H9 (cell line): ENCODE measurements at regions not wholly inside any gene's neighbourhood (a gene's known extent, or its start where the extent isn't known, plus 50 kb on each side); places are given as distances from the start of the nearest gene placed in this dataset.

Experiments used
- DNase-seq: peaks from one replicate; pipeline ENCODE4 v3.0.0-alpha.2; 2017
- H2AFZ ChIP-seq: one replicate; pipeline ENCODE4 v1.6.1; 2013; ENCODE audit warnings: mild to moderate bottlenecking, low read length, control low read depth, moderate library complexity
- H2AK5ac ChIP-seq: 2 replicates; pipeline ENCODE4 v1.6.1; 2013; ENCODE audit warnings: low read length, control low read depth, mixed read lengths; ENCODE audit not compliant: insufficient read length
- H2BK120ac ChIP-seq: one replicate; pipeline ENCODE4 v1.6.1; 2013; ENCODE audit warnings: low read depth, mild to moderate bottlenecking, low read length, control low read depth, inconsistent platforms; ENCODE audit not compliant: poor library complexity, severe bottlenecking
- H2BK12ac ChIP-seq: 2 replicates; pipeline ENCODE4 v1.6.1; 2013; ENCODE audit warnings: low read length, control low read depth, mixed read lengths, low read depth; ENCODE audit not compliant: insufficient read length
- H2BK15ac ChIP-seq: 2 replicates; pipeline ENCODE4 v1.6.1; 2013; ENCODE audit warnings: low read depth, low read length, control low read depth
- H2BK20ac ChIP-seq: one replicate; pipeline ENCODE4 v1.6.1; 2013; ENCODE audit warnings: low read depth, mild to moderate bottlenecking, low read length, control low read depth, inconsistent platforms; ENCODE audit not compliant: poor library complexity, severe bottlenecking
- H2BK5ac ChIP-seq: 2 replicates; pipeline ENCODE4 v1.6.1; 2013; ENCODE audit warnings: low read length, control low read depth, mixed read lengths; ENCODE audit not compliant: insufficient read length
- H3K14ac ChIP-seq: 2 replicates; pipeline ENCODE4 v1.6.1; 2013; ENCODE audit warnings: low read length, control low read depth; ENCODE audit not compliant: insufficient read depth
- H3K18ac ChIP-seq: 2 replicates; pipeline ENCODE4 v1.6.1; 2013; ENCODE audit warnings: low read depth, mild to moderate bottlenecking, mixed read lengths, low read length, control low read depth; ENCODE audit not compliant: insufficient read length
- H3K23ac ChIP-seq: 2 replicates; pipeline ENCODE4 v1.6.1; 2013; ENCODE audit warnings: low read length, control low read depth, mixed read lengths, low read depth; ENCODE audit not compliant: insufficient read length
- H3K23me2 ChIP-seq: 2 replicates; pipeline ENCODE4 v1.6.1; 2013; ENCODE audit warnings: low read depth, mild to moderate bottlenecking, mixed read lengths, low read length, control low read depth; ENCODE audit not compliant: insufficient read length, poor library complexity, severe bottlenecking
- H3K27ac ChIP-seq: 2 replicates; pipeline ENCODE4 v1.5.1; 2013; ENCODE audit warnings: low read length, control low read depth, mixed read lengths, low read depth; ENCODE audit not compliant: insufficient read length
- H3K27me3 ChIP-seq: 2 replicates; pipeline ENCODE4 v1.6.1; 2013; ENCODE audit warnings: low read length, control low read depth, inconsistent platforms; ENCODE audit not compliant: insufficient read depth
- H3K4ac ChIP-seq: 2 replicates; pipeline ENCODE4 v1.6.1; 2013; ENCODE audit warnings: low read depth, mild to moderate bottlenecking, control low read depth, inconsistent platforms, low read length, moderate library complexity
- H3K4me1 ChIP-seq: 2 replicates; pipeline ENCODE4 v1.6.1; 2013; ENCODE audit warnings: low read length, control low read depth, inconsistent platforms; ENCODE audit not compliant: insufficient read depth
- H3K4me2 ChIP-seq: 2 replicates; pipeline ENCODE4 v1.6.1; 2013; ENCODE audit warnings: low read length, control low read depth, mixed read lengths; ENCODE audit not compliant: insufficient read length, insufficient read depth
- H3K56ac ChIP-seq: 2 replicates; pipeline ENCODE4 v1.6.1; 2013; ENCODE audit warnings: low read depth, mild to moderate bottlenecking, mixed read lengths, low read length, control low read depth; ENCODE audit not compliant: insufficient read length
- H3K79me1 ChIP-seq: 2 replicates; pipeline ENCODE4 v1.6.1; 2013; ENCODE audit warnings: low read depth, mild to moderate bottlenecking, moderate library complexity, low read length, control low read depth, inconsistent platforms; ENCODE audit not compliant: insufficient read depth, poor library complexity, severe bottlenecking
- H3K79me2 ChIP-seq: 2 replicates; pipeline ENCODE4 v1.6.1; 2013; ENCODE audit warnings: low read length, control low read depth, inconsistent platforms; ENCODE audit not compliant: insufficient read depth
- H3K9ac ChIP-seq: 2 replicates; pipeline ENCODE4 v1.6.1; 2013; ENCODE audit warnings: low read length, control low read depth, mixed read lengths; ENCODE audit not compliant: insufficient read length; ENCODE audit errors: extremely low read depth
- H3K9me3 ChIP-seq: one replicate; pipeline ENCODE4 v1.6.1; 2013; ENCODE audit warnings: low read depth, low read length, inconsistent platforms; ENCODE audit not compliant: control insufficient read depth
- H3T11ph ChIP-seq: one replicate; pipeline ENCODE4 v1.6.1; 2013; ENCODE audit warnings: mild to moderate bottlenecking, low read length, control low read depth, inconsistent platforms
- H4K20me1 ChIP-seq: one replicate; pipeline ENCODE4 v1.6.1; 2013; ENCODE audit not compliant: control insufficient read depth, insufficient read length, insufficient read depth
- H4K5ac ChIP-seq: 2 replicates; pipeline ENCODE4 v1.6.1; 2013; ENCODE audit warnings: low read depth, mild to moderate bottlenecking, mixed read lengths, low read length, control low read depth; ENCODE audit not compliant: insufficient read length
- H4K8ac ChIP-seq: replicated peaks from 2 replicates; pipeline ENCODE4 v1.6.1; 2013; ENCODE audit warnings: low read length, control low read depth, mixed read lengths, low read depth; ENCODE audit not compliant: insufficient read length
- H4K91ac ChIP-seq: 2 replicates; pipeline ENCODE4 v1.6.1; 2013; ENCODE audit warnings: low read depth, mild to moderate bottlenecking, moderate library complexity, mixed read lengths, low read length, control low read depth; ENCODE audit not compliant: insufficient read length
- H3K27ac Mint-ChIP-seq, 3 experiments: 2 replicates in 2 of 3; 3 replicates in 1 of 3; pipeline ENCODE4 v1.8.0; 2020 to 2021; ENCODE audit warnings: mixed read lengths in 3 of 3, mild to moderate bottlenecking in 1 of 3, moderate library complexity in 1 of 3
- H3K27me3 Mint-ChIP-seq: 2 replicates; pipeline ENCODE4 v1.8.0; 2021; ENCODE audit warnings: low read depth, mild to moderate bottlenecking, moderate library complexity, mixed read lengths
- H3K36me3 Mint-ChIP-seq, 3 experiments: 2 replicates in 2 of 3; 3 replicates in 1 of 3; pipeline ENCODE4 v1.8.0; 2020 to 2021; ENCODE audit warnings: low read depth in 3 of 3, mixed read lengths in 3 of 3; ENCODE audit not compliant: insufficient read depth in 1 of 3
- H3K4me1 Mint-ChIP-seq, 2 experiments: 2 replicates each; pipeline ENCODE4 v1.8.0; 2020; ENCODE audit warnings: mixed read lengths in 2 of 2
- H3K4me3 Mint-ChIP-seq, 2 experiments: 2 replicates in 1 of 2; 3 replicates in 1 of 2; pipeline ENCODE4 v1.8.0; 2020 to 2021; ENCODE audit warnings: mild to moderate bottlenecking in 2 of 2, mixed read lengths in 2 of 2, moderate library complexity in 1 of 2
- H3K9me3 Mint-ChIP-seq, 2 experiments: 2 replicates in 1 of 2; 3 replicates in 1 of 2; pipeline ENCODE4 v1.8.0; 2020; ENCODE audit warnings: mild to moderate bottlenecking in 2 of 2, mixed read lengths in 2 of 2, moderate library complexity in 1 of 2
- WGBS: extraction: QIAGEN DNeasy Blood & Tissue Kit; methylation state at CpG from one replicate; pipeline ENCODE4 v1.1.7; 2013; ENCODE audit warnings: missing lambda C conversion rate, low lambda C conversion rate, mixed read lengths; ENCODE audit not compliant: insufficient read length; ENCODE audit errors: extremely low coverage; 5-methylcytosine and 5-hydroxymethylcytosine counted together
- TF ChIP-seq, protein P1 (sequence below): fragments of 200-600 bp; sonication (generic); conservative IDR thresholded peaks from 3 replicates; pipeline ENCODE4 v1.8.0; 2021; ENCODE audit warnings: antibody characterized with exemption, mild to moderate bottlenecking

DNA sequence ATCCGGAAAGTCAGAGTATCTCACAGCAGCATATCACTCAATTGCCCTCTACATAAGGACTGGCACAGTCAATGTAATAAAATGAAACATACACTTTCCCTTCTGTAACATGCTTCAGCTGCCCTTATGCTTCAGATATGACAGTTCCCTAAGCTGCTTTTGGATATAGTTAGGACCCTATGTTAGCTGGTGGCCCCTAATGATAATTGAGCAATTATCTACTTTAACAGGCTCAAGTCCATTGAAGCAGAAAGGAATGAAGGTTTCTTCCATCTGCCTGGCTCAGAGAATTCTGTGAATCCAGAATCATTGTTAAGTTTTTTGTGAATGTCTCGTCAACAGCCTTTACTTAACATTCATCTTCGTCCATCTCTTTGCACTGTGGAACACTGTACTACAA is 951.2 kb upstream of the DIAPH2 start:
- H3K27me3 ChIP-seq = no peaks in the 10 kb centered on the region
- no peak overlapping the region for H3K4me2 ChIP-seq
- WGBS = no CpG with 5 or more reads among the region's 3 CpGs
- H2BK5ac ChIP-seq = no peak overlapping the region
- H3K79me1 ChIP-seq = no peaks in the 10 kb centered on the region
- no peak overlapping the region for H2BK120ac ChIP-seq
- H3K23me2 ChIP-seq = no peaks in the 10 kb centered on the region
- no peak overlapping the region for H3K27ac ChIP-seq
- no peaks in the 10 kb centered on the region for H3K27me3 Mint-ChIP-seq
- no peaks in the 10 kb centered on the region for H3K9me3 ChIP-seq
- H2AFZ ChIP-seq = no peak overlapping the region
- no peak overlapping the region for H3K4ac ChIP-seq
- no peak overlapping the region for H2BK12ac ChIP-seq
- H3K4me1 ChIP-seq = no peaks in the 10 kb centered on the region
- no peaks in the 10 kb centered on the region for H3K79me2 ChIP-seq
- no peak overlapping the region for H3K4me3 Mint-ChIP-seq
- no peak overlapping the region for H3K9ac ChIP-seq
- H3K14ac ChIP-seq = no peak overlapping the region
- no peaks in the 10 kb centered on the region for H3K36me3 Mint-ChIP-seq
- no peaks in the 10 kb centered on the region for H3K9me3 Mint-ChIP-seq
- H3K56ac ChIP-seq = no peak overlapping the region
- no peak overlapping the region for H2AK5ac ChIP-seq
- H3K23ac ChIP-seq = no peak overlapping the region
- H3K4me1 Mint-ChIP-seq = 0 out of 4 replicates have a peak, but pooled peaks cover 4 to 5% of the 10 kb centered on the region in 2 experiments
- H2BK15ac ChIP-seq = no peak overlapping the region
- no peak overlapping the region for H3K18ac ChIP-seq
- H4K20me1 ChIP-seq = no peaks in the 10 kb centered on the region
- no peak overlapping the region for H4K5ac ChIP-seq
- TF ChIP-seq, protein P1, sequence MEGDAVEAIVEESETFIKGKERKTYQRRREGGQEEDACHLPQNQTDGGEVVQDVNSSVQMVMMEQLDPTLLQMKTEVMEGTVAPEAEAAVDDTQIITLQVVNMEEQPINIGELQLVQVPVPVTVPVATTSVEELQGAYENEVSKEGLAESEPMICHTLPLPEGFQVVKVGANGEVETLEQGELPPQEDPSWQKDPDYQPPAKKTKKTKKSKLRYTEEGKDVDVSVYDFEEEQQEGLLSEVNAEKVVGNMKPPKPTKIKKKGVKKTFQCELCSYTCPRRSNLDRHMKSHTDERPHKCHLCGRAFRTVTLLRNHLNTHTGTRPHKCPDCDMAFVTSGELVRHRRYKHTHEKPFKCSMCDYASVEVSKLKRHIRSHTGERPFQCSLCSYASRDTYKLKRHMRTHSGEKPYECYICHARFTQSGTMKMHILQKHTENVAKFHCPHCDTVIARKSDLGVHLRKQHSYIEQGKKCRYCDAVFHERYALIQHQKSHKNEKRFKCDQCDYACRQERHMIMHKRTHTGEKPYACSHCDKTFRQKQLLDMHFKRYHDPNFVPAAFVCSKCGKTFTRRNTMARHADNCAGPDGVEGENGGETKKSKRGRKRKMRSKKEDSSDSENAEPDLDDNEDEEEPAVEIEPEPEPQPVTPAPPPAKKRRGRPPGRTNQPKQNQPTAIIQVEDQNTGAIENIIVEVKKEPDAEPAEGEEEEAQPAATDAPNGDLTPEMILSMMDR = no peak
- no peak overlapping the region for H3T11ph ChIP-seq
- DNase-seq = no peak
- no peak overlapping the region for H3K27ac Mint-ChIP-seq
- no peak overlapping the region for H4K8ac ChIP-seq
- no peak overlapping the region for H4K91ac ChIP-seq
- H2BK20ac ChIP-seq = no peak overlapping the region
